Adipocyte (in vitro differentiated cells): ENCODE measurements at regions not wholly inside any gene's neighbourhood (a gene's known extent, or its start where the extent isn't known, plus 50 kb on each side); places are given as distances from the start of the nearest gene placed in this dataset.

Experiments used
- DNase-seq: peaks from one replicate; pipeline ENCODE4 v3.0.0-alpha.2; 2015; ENCODE audit warnings: low read depth
- H3K27me3 ChIP-seq: replicated peaks from 2 replicates; pipeline ENCODE4 v1.7.0; 2013; ENCODE audit warnings: mild to moderate bottlenecking, low read length, moderate library complexity; ENCODE audit not compliant: control insufficient read depth, insufficient read depth
- H3K36me3 ChIP-seq: 2 replicates; pipeline ENCODE4 v1.7.0; 2013; ENCODE audit warnings: low read length, mild to moderate bottlenecking, moderate library complexity; ENCODE audit not compliant: control insufficient read depth, insufficient read depth, severe bottlenecking
- H3K4me1 ChIP-seq: 2 replicates; pipeline ENCODE4 v1.7.0; 2013; ENCODE audit warnings: mild to moderate bottlenecking, low read length, moderate library complexity; ENCODE audit not compliant: control insufficient read depth, insufficient read depth
- H3K4me3 ChIP-seq: 2 replicates; pipeline ENCODE4 v1.7.0; 2013; ENCODE audit warnings: mild to moderate bottlenecking, low read length, moderate library complexity
- H3K9ac ChIP-seq: 2 replicates; pipeline ENCODE4 v1.7.0; 2013; ENCODE audit warnings: mild to moderate bottlenecking, low read length, moderate library complexity
- H3K9me3 ChIP-seq: 2 replicates; pipeline ENCODE4 v1.7.0; 2013; ENCODE audit warnings: mild to moderate bottlenecking, low read length, moderate library complexity; ENCODE audit not compliant: control insufficient read depth

DNA sequence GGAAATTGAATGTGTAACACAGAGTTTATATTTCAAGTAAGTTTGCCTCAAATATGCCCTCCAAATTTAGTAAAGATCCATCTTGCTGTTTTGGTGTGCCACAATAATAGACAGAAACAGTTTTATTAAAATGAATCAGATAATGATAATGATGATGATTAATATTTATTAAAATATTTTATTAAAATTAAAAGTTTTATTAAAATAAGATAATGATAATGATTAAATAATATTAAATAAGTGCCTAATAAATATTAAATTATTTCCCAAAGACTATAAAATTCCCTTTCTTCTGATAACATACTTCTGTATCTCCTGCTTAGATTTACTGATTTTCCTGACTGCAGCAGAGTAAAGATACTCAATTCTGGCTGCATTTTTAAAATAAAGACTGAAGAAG lies 134.5 kb downstream of the PRDM13 start:
- Histone ChIP-seq H3K9me3 (no peaks in the 10 kb centered on the region), H3K4me3 (no peak overlapping the region), H3K9ac (no peak overlapping the region), H3K27me3 (peaks cover 30% of the 10 kb centered on the region), H3K36me3 (no peaks in the 10 kb centered on the region), H3K4me1 (peaks cover 4% of the 10 kb centered on the region)
- no peak for DNase-seq

GRCh38 chr6:99743647-99744046 lies 137.0 kb downstream of the PRDM13 start:
- peaks cover 4% of the 10 kb centered on the region for H3K4me1 ChIP-seq
- DNase-seq, result no peak
- no peaks in the 10 kb centered on the region for H3K9me3 ChIP-seq
- H3K36me3 ChIP-seq, result no peaks in the 10 kb centered on the region
- H3K4me3 ChIP-seq, result no peak overlapping the region
- peaks cover 14% of the 10 kb centered on the region for H3K27me3 ChIP-seq
- no peak overlapping the region for H3K9ac ChIP-seq

- Histone ChIP-seq H3K4me1 (peaks cover 4% of the 10 kb centered on the region), H3K27me3 (peaks cover 7% of the 10 kb centered on the region), H3K36me3 (no peaks in the 10 kb centered on the region), H3K4me3 (no peak overlapping the region), H3K9ac (no peak overlapping the region), H3K9me3 (no peaks in the 10 kb centered on the region)
- peak; percentile 7 for DNase-seq
Observed at GRCh38 chr6:99745651-99746050, 139.0 kb downstream of the PRDM13 start.

- peaks cover 4% of the 10 kb centered on the region for H3K4me1 ChIP-seq
- H3K27me3 ChIP-seq, result peaks cover 7% of the 10 kb centered on the region
- H3K9me3 ChIP-seq, result no peaks in the 10 kb centered on the region
- H3K9ac ChIP-seq, result no peak overlapping the region
- no peaks in the 10 kb centered on the region for H3K36me3 ChIP-seq
- peak; percentile 89 for DNase-seq
- no peak overlapping the region for H3K4me3 ChIP-seq
Observed at GRCh38 chr6:99746261-99746895, 139.7 kb downstream of the PRDM13 start.

DNA sequence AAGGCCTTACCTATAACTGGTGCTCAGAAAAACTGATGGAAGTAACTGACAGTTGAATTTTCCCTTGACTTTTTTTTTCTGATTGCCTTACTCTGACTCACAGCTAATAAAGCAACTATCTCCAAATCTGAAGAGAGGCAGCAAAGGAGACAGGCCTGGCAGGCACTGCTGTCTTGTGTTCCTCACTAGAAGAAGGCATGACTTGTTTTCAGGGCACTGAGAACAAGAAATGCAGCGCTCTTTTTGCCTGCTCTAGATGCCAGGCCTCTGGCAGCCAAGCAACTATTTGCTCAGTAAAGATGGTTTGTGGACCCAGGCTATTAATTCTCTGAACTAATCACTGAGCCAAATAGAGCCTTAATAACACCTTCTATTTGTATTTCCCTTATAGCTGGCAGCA lies 155.1 kb downstream of the PRDM13 start:
- Histone ChIP-seq H3K27me3 (no peaks in the 10 kb centered on the region), H3K9ac (no peak overlapping the region), H3K36me3 (no peaks in the 10 kb centered on the region), H3K9me3 (no peaks in the 10 kb centered on the region), H3K4me3 (no peak overlapping the region), H3K4me1 (peaks cover 12% of the 10 kb centered on the region)
- no peak for DNase-seq

GRCh38 chr6:99768166-99768565 lies 161.5 kb downstream of the PRDM13 start:
- Histone ChIP-seq H3K4me1 (no peaks in the 10 kb centered on the region), H3K36me3 (no peaks in the 10 kb centered on the region), H3K27me3 (no peaks in the 10 kb centered on the region), H3K9ac (no peak overlapping the region), H3K4me3 (no peak overlapping the region), H3K9me3 (peaks cover 7% of the 10 kb centered on the region)
- DNase-seq, result no peak

DNA sequence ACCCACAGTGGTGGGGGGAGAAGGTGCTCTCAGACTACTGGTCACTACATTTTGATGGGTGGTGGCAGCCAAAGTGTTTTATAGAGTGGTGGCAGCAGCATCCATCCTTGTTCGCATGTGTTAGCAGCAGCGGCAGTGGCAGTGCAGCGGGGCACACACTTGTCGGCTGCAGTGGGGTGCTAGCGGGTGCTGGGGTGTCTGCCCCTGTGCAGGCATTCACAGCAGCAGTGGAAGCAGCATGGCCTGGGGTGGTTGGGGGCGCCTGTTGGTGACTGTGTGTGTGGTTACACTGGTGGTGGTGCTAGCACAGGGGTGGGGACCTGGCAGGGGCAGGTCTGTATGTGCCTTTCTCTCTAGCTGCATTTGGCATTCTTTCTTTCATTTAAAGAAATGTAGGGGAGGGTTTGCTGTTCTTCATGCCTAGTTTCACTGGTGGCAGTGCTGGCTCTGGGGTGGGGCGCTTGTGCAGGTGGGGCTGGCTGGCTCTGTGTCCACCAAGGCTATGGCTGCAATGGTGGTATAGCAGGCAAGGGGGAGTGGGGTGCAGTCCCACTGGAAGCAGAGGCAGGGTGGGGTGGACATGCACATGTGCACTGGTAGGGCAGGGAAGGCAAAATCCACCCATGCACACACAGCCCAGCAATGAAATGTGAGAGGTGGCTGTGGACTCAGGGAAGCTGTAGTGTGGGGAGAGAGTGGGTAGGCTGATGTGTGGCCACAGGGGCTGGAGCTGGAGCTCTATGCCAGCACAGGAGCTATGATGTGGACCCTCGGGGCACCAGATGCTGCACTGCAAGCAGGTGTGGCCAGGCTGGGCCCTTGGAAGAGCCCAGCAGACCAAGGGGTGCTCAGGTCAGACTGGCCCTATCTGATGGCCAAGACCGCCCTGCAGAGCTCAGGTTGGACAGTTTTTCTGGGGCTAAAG lies 173.3 kb downstream of the PRDM13 start:
- Histone ChIP-seq H3K36me3 (no peaks in the 10 kb centered on the region), H3K9ac (no peak overlapping the region), H3K27me3 (peaks cover 15% of the 10 kb centered on the region), H3K4me1 (no peaks in the 10 kb centered on the region), H3K9me3 (no peaks in the 10 kb centered on the region), H3K4me3 (no peak overlapping the region)
- DNase-seq, result no peak

GRCh38 chr6:99780556-99780885 lies 173.9 kb downstream of the PRDM13 start:
- Histone ChIP-seq H3K9ac (no peak overlapping the region), H3K9me3 (no peaks in the 10 kb centered on the region), H3K4me1 (no peaks in the 10 kb centered on the region), H3K36me3 (no peaks in the 10 kb centered on the region), H3K27me3 (peaks cover 15% of the 10 kb centered on the region), H3K4me3 (no peak overlapping the region)
- DNase-seq, result no peak

GRCh38 chr6:99789767-99790166 lies 183.1 kb downstream of the PRDM13 start:
- H3K27me3 ChIP-seq, result peaks cover 13% of the 10 kb centered on the region
- H3K4me3 ChIP-seq, result no peak overlapping the region
- H3K9me3 ChIP-seq, result no peaks in the 10 kb centered on the region
- DNase-seq, result no peak
- no peak overlapping the region for H3K9ac ChIP-seq
- no peaks in the 10 kb centered on the region for H3K36me3 ChIP-seq
- H3K4me1 ChIP-seq, result no peaks in the 10 kb centered on the region

DNA sequence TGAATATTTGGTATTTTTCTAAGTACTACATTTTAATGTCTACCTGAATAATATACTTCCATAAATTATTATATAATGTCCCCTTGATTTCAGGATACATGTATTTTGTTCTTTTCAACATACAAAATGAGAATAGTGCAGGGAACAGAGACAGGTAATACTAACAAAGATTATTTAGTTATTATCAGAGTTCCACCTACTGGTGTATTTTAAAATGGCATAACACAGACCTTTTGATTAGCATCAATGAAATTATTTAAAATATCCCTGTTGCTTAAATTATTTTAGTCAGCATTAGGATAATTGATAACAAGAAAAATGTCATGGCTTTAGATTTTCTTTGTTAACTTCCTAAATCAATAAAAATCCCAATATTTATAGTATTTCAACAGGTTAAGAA lies 184.0 kb downstream of the PRDM13 start:
- Histone ChIP-seq H3K4me1 (no peaks in the 10 kb centered on the region), H3K9me3 (no peaks in the 10 kb centered on the region), H3K27me3 (peaks cover 19% of the 10 kb centered on the region), H3K36me3 (no peaks in the 10 kb centered on the region), H3K4me3 (no peak overlapping the region), H3K9ac (no peak overlapping the region)
- peak; percentile 15 for DNase-seq

GRCh38 chr6:99801805-99802204 lies 192.2 kb downstream of the MCHR2 start:
- Histone ChIP-seq H3K9ac (no peak overlapping the region), H3K27me3 (no peaks in the 10 kb centered on the region), H3K4me1 (peaks cover 3% of the 10 kb centered on the region), H3K36me3 (no peaks in the 10 kb centered on the region), H3K9me3 (no peaks in the 10 kb centered on the region), H3K4me3 (no peak overlapping the region)
- DNase-seq, result no peak
